HEK293 (cell line): ENCODE measurements at regions not wholly inside any gene's neighbourhood (a gene's known extent, or its start where the extent isn't known, plus 50 kb on each side); places are given as distances from the start of the nearest gene placed in this dataset.

ENCODE experiments used
- CTCF ChIA-PET: fragments of 350-600 bp; formaldehyde crosslinking; extraction: SDS; loops from one replicate; lab custom pipeline; 2021; ENCODE audit warnings: antibody characterized with exemption; lab: Yijun Ruan, JAX
- POLR2A ChIA-PET: fragments of 300-600 bp; formaldehyde crosslinking; extraction: SDS; loops from one replicate; lab custom pipeline; 2020; ENCODE audit warnings: antibody characterized with exemption, inconsistent platforms; lab: Yijun Ruan, JAX
- H3K27ac ChIP-seq: fragments of 200-500 bp; sonication (Bioruptor generic); 2 replicates; pipeline ENCODE4 v1.5.1; 2014; ENCODE audit warnings: low read depth, low read length, control low read depth, inconsistent platforms; ENCODE audit errors: extremely low read depth
- H3K36me3 ChIP-seq, 2 experiments: fragments of 200-500 bp in 1 of 2; sonication (Bioruptor generic) in 1 of 2; 1 replicate in 1 of 2; 2 replicates in 1 of 2; pipeline ENCODE4 v1.5.1; 2014 to 2017; ENCODE audit warnings: inconsistent platforms in 2 of 2, low read length in 2 of 2; ENCODE audit not compliant: control insufficient read depth in 2 of 2, insufficient read depth in 1 of 2
- H3K4me1 ChIP-seq: fragments of 200-500 bp; sonication (Bioruptor generic); 2 replicates; pipeline ENCODE4 v1.5.1; 2014; ENCODE audit warnings: mild to moderate bottlenecking, low read length, inconsistent platforms; ENCODE audit not compliant: control insufficient read depth, insufficient read depth
- H3K4me3 ChIP-seq: 2 replicates; pipeline ENCODE4 v1.5.1; 2011; ENCODE audit warnings: low read depth, mild to moderate bottlenecking, control low read depth, low read length, moderate library complexity
- H3K9me3 ChIP-seq: fragments of 200-500 bp; sonication (Bioruptor generic); 2 replicates; pipeline ENCODE4 v1.5.1; 2014; ENCODE audit warnings: low read depth, low read length, inconsistent platforms; ENCODE audit not compliant: control insufficient read depth, insufficient read depth
- BCL11A ChIP-seq: fragments of 450-650 bp; formaldehyde crosslinking; IDR thresholded peaks from 2 replicates; pipeline ENCODE4 v1.5.1; 2016; ENCODE audit warnings: low read depth, missing biosample characterization, missing genetic modification characterization
- CTCF ChIP-seq: fragments of 450-650 bp; formaldehyde crosslinking; IDR thresholded peaks from 2 replicates; pipeline ENCODE4 v1.5.1; 2016; ENCODE audit warnings: missing biosample characterization, missing genetic modification characterization
- ELK4 ChIP-seq: IDR thresholded peaks from 2 replicates; pipeline ENCODE4 v1.6.1; 2011; ENCODE audit warnings: mild to moderate bottlenecking, low read depth, low read length, borderline replicate concordance
- FEZF1 ChIP-seq: fragments of 450-650 bp; formaldehyde crosslinking; IDR thresholded peaks from 2 replicates; pipeline ENCODE4 v1.5.1; 2016; ENCODE audit warnings: missing biosample characterization, missing genetic modification characterization
- GLIS1 ChIP-seq: fragments of 450-650 bp; formaldehyde crosslinking; IDR thresholded peaks from 2 replicates; pipeline ENCODE4 v1.5.1; 2016; ENCODE audit warnings: missing biosample characterization, missing genetic modification characterization
- HOXD13 ChIP-seq: sonication (generic); formaldehyde crosslinking; IDR thresholded peaks from 2 replicates; pipeline ENCODE4 v1.8.0; 2022; ENCODE audit warnings: missing genetic modification reagents, borderline replicate concordance
- SETDB1 ChIP-seq: IDR thresholded peaks from one replicate; pipeline ENCODE4 v1.6.1; 2017; ENCODE audit warnings: mild to moderate bottlenecking, low read length, moderate library complexity, mixed read lengths; ENCODE audit not compliant: insufficient read length
- ZEB2 ChIP-seq: fragments of 450-650 bp; formaldehyde crosslinking; IDR thresholded peaks from 2 replicates; pipeline ENCODE4 v1.5.1; 2016; ENCODE audit warnings: missing biosample characterization, missing genetic modification characterization
- ZNF132 ChIP-seq: fragments of 450-650 bp; formaldehyde crosslinking; IDR thresholded peaks from 2 replicates; pipeline ENCODE4 v1.5.1; 2017; ENCODE audit warnings: missing biosample characterization, missing genetic modification characterization, borderline replicate concordance
- ZNF148 ChIP-seq: fragments of 450-650 bp; formaldehyde crosslinking; IDR thresholded peaks from 2 replicates; pipeline ENCODE4 v1.5.0; 2017; ENCODE audit warnings: missing biosample characterization, missing genetic modification characterization, borderline replicate concordance
- ZNF18 ChIP-seq: fragments of 450-650 bp; formaldehyde crosslinking; IDR thresholded peaks from 2 replicates; pipeline ENCODE4 v1.5.1; 2016; ENCODE audit warnings: missing biosample characterization, missing genetic modification characterization
- ZNF2 ChIP-seq: fragments of 450-650 bp; formaldehyde crosslinking; IDR thresholded peaks from 2 replicates; pipeline ENCODE4 v1.5.1; 2016; ENCODE audit warnings: missing biosample characterization, missing genetic modification characterization
- ZNF214 ChIP-seq: fragments of 450-650 bp; formaldehyde crosslinking; IDR thresholded peaks from 2 replicates; pipeline ENCODE4 v1.5.1; 2017; ENCODE audit warnings: missing biosample characterization, mild to moderate bottlenecking, missing genetic modification characterization, borderline replicate concordance
- ZNF311 ChIP-seq: fragments of 450-650 bp; formaldehyde crosslinking; IDR thresholded peaks from 2 replicates; pipeline ENCODE4 v1.5.1; 2017; ENCODE audit warnings: missing biosample characterization, missing genetic modification characterization, borderline replicate concordance
- ZNF341 ChIP-seq: fragments of 450-650 bp; formaldehyde crosslinking; IDR thresholded peaks from 2 replicates; pipeline ENCODE4; 2016; ENCODE audit warnings: low read depth, missing biosample characterization, missing genetic modification characterization
- ZNF394 ChIP-seq: fragments of 450-650 bp; formaldehyde crosslinking; IDR thresholded peaks from 2 replicates; pipeline ENCODE4 v1.5.1; 2016; ENCODE audit warnings: missing biosample characterization, missing genetic modification characterization, mild to moderate bottlenecking, moderate library complexity, borderline replicate concordance
- ZNF416 ChIP-seq: fragments of 450-650 bp; formaldehyde crosslinking; IDR thresholded peaks from 2 replicates; pipeline ENCODE4 v1.5.1; 2016; ENCODE audit warnings: missing biosample characterization, missing genetic modification characterization
- ZNF558 ChIP-seq: fragments of 450-650 bp; formaldehyde crosslinking; IDR thresholded peaks from 2 replicates; pipeline ENCODE4 v1.5.1; 2016; ENCODE audit warnings: missing biosample characterization, missing genetic modification characterization
- ZNF585B ChIP-seq: fragments of 450-650 bp; formaldehyde crosslinking; IDR thresholded peaks from 2 replicates; pipeline ENCODE4 v1.5.1; 2016; ENCODE audit warnings: missing biosample characterization, missing genetic modification characterization
- ZNF660 ChIP-seq: fragments of 450-650 bp; IDR thresholded peaks from 2 replicates; pipeline ENCODE4 v1.5.1; 2018; ENCODE audit warnings: missing biosample characterization, mild to moderate bottlenecking, missing genetic modification characterization
- ZNF701 ChIP-seq: fragments of 450-650 bp; formaldehyde crosslinking; IDR thresholded peaks from 2 replicates; pipeline ENCODE4 v1.5.1; 2016; ENCODE audit warnings: missing biosample characterization, missing genetic modification characterization
- ZNF777 ChIP-seq: fragments of 450-650 bp; formaldehyde crosslinking; IDR thresholded peaks from 2 replicates; pipeline ENCODE4 v1.5.1; 2017; ENCODE audit warnings: missing biosample characterization, missing genetic modification characterization, borderline replicate concordance
- ZNF843 ChIP-seq: fragments of 450-650 bp; formaldehyde crosslinking; IDR thresholded peaks from 2 replicates; pipeline ENCODE4 v1.5.1; 2016; ENCODE audit warnings: missing biosample characterization, missing genetic modification characterization
- ZSCAN16 ChIP-seq: fragments of 450-650 bp; formaldehyde crosslinking; IDR thresholded peaks from 2 replicates; pipeline ENCODE4 v1.5.1; 2016; ENCODE audit warnings: missing biosample characterization, missing genetic modification characterization
- ZSCAN18 ChIP-seq: fragments of 450-650 bp; formaldehyde crosslinking; IDR thresholded peaks from 2 replicates; pipeline ENCODE4 v1.5.1; 2016; ENCODE audit warnings: missing biosample characterization, missing genetic modification characterization
- ZSCAN30 ChIP-seq: fragments of 450-650 bp; IDR thresholded peaks from 2 replicates; pipeline ENCODE4 v1.5.1; 2018; ENCODE audit warnings: missing biosample characterization, mild to moderate bottlenecking, missing genetic modification characterization, moderate library complexity

- TF ChIP-seq ZNF585B (tag by site-specific recombination) (no peak), GLIS1 (no peak), ZNF558 (tag by site-specific recombination) (no peak), ELK4 (no peak), FEZF1 (tag by site-specific recombination) (no peak), ZNF18 (tag by site-specific recombination) (no peak), BCL11A (tag by site-specific recombination) (no peak)
- POLR2A ChIA-PET = no interaction called here
- H3K36me3 ChIP-seq = no peaks in the 10 kb centered on the region
- CTCF ChIA-PET = interaction anchor here (0.5 kb wide), 1 partner anchor 258 kb away, joined by 3 read pairs; no protein-coding TSS in a partner anchor
- H3K4me3 ChIP-seq = no peak overlapping the region
- no peaks in the 10 kb centered on the region for H3K9me3 ChIP-seq
- H3K4me1 ChIP-seq = no peaks in the 10 kb centered on the region
- H3K27ac ChIP-seq = no peak overlapping the region
Observed at GRCh38 chr4:123940604-123941003, 544.0 kb downstream of the SPRY1 start.

- Histone ChIP-seq H3K4me3 (no peak overlapping the region), H3K4me1 (no peaks in the 10 kb centered on the region), H3K36me3 (no peaks in the 10 kb centered on the region), H3K9me3 (no peaks in the 10 kb centered on the region), H3K27ac (no peak overlapping the region)
- TF ChIP-seq ZNF341 (tag by site-specific recombination) (no peak), ZNF843 (tag by site-specific recombination) (no peak), SETDB1 (no peak), ZNF660 (tag by site-specific recombination) (no peak), ZNF394 (tag by site-specific recombination) (no peak), ZSCAN16 (tag by site-specific recombination) (no peak), ZEB2 (no peak), ZNF132 (tag by site-specific recombination) (no peak), ZNF148 (tag by site-specific recombination) (no peak), HOXD13 (CRISPR knock-in tag) (no peak), ZSCAN30 (tag by site-specific recombination) (no peak), CTCF (tag by site-specific recombination) (no peak), ZNF2 (no peak), ZNF416 (tag by site-specific recombination) (no peak), ZNF777 (tag by site-specific recombination) (no peak), ZSCAN18 (tag by site-specific recombination) (no peak), ZNF701 (tag by site-specific recombination) (no peak), ZNF214 (no peak), ZNF311 (no peak), GLIS1 (no peak)
- CTCF ChIA-PET = interaction anchor here (0.5 kb wide), 1 partner anchor 259 kb away, joined by 3 read pairs; no protein-coding TSS in a partner anchor
- POLR2A ChIA-PET = no interaction called here
Observed at GRCh38 chr4:123941306-123941705, 544.7 kb downstream of the SPRY1 start.
